RWPE2 (cell line): ENCODE measurements at regions not wholly inside any gene's neighbourhood (a gene's known extent, or its start where the extent isn't known, plus 50 kb on each side); places are given as distances from the start of the nearest gene placed in this dataset.

Experiments
- ATAC-seq: fragments of 200-7000 bp; cut with Tn5 transposase; 3 replicates; pipeline ENCODE4 v1.9.1; 2021; ENCODE audit warnings: low read depth
- DNase-seq: peaks from one replicate; pipeline ENCODE4 v3.0.0-alpha.2; 2020; ENCODE audit warnings: low spot score
- H3K27ac ChIP-seq: fragments of 450-650 bp; 2 replicates; pipeline ENCODE4 v1.5.1; 2017; ENCODE audit warnings: mild to moderate bottlenecking; ENCODE audit not compliant: poor library complexity, severe bottlenecking
- H3K27me3 ChIP-seq: fragments of 250-450 bp; sonication (Bioruptor Pico); 2 replicates; pipeline ENCODE4 v1.5.1; 2021; ENCODE audit warnings: mild to moderate bottlenecking, moderate library complexity; ENCODE audit not compliant: insufficient read depth, poor library complexity, severe bottlenecking
- H3K36me3 ChIP-seq: fragments of 250-450 bp; sonication (Bioruptor Pico); 2 replicates; pipeline ENCODE4 v1.5.1; 2020; ENCODE audit warnings: low read depth, mild to moderate bottlenecking, moderate library complexity
- H3K4me1 ChIP-seq: fragments of 250-450 bp; sonication (Bioruptor Pico); 2 replicates; pipeline ENCODE4 v1.5.1; 2021; ENCODE audit warnings: mild to moderate bottlenecking, moderate library complexity; ENCODE audit not compliant: insufficient read depth, poor library complexity, severe bottlenecking
- H3K4me3 ChIP-seq: fragments of 250-450 bp; sonication (Bioruptor Pico); 2 replicates; pipeline ENCODE4 v1.5.1; 2021; ENCODE audit warnings: mild to moderate bottlenecking, moderate library complexity; ENCODE audit not compliant: severe bottlenecking
- H3K9me3 ChIP-seq: fragments of 250-450 bp; sonication (Bioruptor Pico); 2 replicates; pipeline ENCODE4 v1.5.1; 2021; ENCODE audit warnings: mild to moderate bottlenecking, moderate library complexity; ENCODE audit not compliant: severe bottlenecking
- TF ChIP-seq, protein P1 (sequence below): fragments of 450-650 bp; IDR thresholded peaks from one replicate; pipeline ENCODE4 v1.5.1; 2017; ENCODE audit warnings: mild to moderate bottlenecking, moderate library complexity; ENCODE audit not compliant: poor library complexity, severe bottlenecking

DNA sequence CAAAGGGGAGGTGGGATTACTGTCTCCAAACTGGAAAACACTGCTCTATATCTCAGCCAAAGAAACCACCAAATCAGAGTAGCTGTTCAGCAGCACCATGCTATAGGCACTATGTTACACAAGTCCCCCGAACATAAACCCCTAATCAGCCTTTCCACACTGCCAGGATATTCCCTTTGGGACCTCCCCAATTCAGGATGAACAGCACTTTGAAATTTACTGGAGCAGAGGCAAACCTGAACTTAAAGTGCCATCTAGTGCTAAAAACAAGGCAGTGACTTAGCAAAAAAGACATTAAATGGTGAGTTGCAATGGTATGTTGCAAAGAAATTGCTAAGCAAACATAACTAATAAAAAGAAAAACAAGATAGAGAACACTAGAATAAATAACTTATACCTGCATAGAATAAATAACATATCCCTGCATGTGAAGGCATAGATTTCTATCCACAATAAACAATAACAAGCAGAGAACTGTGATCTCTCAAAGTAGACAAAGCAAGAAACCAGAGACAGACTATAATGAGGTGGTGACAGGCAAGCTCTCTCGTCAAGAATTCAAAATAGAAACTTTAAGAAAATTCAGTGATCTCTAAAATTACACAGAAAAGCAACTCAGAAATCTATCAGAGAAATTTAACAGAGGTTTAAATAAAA, 584.4 kb upstream of the ACO1 start:
- Histone ChIP-seq H3K9me3 (no peaks in the 10 kb centered on the region), H3K4me1 (no peaks in the 10 kb centered on the region), H3K27ac (no peak overlapping the region), H3K27me3 (no peaks in the 10 kb centered on the region), H3K4me3 (no peak overlapping the region), H3K36me3 (no peaks in the 10 kb centered on the region)
- TF ChIP-seq, protein P1, sequence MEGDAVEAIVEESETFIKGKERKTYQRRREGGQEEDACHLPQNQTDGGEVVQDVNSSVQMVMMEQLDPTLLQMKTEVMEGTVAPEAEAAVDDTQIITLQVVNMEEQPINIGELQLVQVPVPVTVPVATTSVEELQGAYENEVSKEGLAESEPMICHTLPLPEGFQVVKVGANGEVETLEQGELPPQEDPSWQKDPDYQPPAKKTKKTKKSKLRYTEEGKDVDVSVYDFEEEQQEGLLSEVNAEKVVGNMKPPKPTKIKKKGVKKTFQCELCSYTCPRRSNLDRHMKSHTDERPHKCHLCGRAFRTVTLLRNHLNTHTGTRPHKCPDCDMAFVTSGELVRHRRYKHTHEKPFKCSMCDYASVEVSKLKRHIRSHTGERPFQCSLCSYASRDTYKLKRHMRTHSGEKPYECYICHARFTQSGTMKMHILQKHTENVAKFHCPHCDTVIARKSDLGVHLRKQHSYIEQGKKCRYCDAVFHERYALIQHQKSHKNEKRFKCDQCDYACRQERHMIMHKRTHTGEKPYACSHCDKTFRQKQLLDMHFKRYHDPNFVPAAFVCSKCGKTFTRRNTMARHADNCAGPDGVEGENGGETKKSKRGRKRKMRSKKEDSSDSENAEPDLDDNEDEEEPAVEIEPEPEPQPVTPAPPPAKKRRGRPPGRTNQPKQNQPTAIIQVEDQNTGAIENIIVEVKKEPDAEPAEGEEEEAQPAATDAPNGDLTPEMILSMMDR, result peak; percentile 81
- peak; percentile 49; the same call in 1 of the 3 replicates for ATAC-seq
- DNase-seq, result no peak

DNA sequence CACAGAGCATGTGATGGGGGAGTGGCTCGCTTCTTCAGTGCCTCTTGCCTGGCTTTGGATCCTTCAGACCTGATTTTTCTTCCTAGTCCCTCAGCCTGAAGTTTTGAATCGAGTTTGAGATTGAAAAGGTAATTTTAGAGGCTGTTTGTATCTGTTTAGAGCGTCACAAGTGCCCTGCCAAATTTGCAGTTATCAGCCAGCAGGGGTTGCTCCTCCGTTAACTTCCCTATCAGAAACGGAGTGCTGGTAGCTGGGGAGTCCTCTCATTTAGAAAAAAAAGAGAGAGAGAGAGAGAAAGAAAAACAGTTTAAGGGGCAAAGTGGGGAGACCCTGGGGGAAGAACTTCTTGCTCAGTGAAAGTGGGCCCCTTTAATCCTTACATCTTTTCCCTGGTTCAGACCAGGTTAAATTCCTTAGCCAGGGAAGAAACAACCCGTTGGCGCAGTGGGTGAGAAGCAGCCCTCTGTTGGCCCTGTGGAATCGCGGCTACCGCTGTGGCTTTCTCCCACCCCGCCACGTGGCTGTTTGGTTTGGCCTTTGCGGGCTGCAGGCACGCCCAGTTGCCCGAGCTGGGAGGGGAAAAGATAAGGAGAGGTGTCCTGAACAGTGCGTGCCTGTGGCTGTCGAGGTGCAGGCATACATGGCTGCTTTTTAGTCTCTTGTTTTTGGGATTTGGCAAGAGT, 576.7 kb upstream of the ACO1 start:
- H3K4me1 ChIP-seq, result no peaks in the 10 kb centered on the region
- no peak for ATAC-seq
- H3K27ac ChIP-seq, result no peak overlapping the region
- no peak for DNase-seq
- H3K27me3 ChIP-seq, result peaks cover 4% of the 10 kb centered on the region
- no peaks in the 10 kb centered on the region for H3K36me3 ChIP-seq
- H3K9me3 ChIP-seq, result no peaks in the 10 kb centered on the region
- no peak overlapping the region for H3K4me3 ChIP-seq
- TF ChIP-seq, protein P1, result peak; percentile 20

DNA sequence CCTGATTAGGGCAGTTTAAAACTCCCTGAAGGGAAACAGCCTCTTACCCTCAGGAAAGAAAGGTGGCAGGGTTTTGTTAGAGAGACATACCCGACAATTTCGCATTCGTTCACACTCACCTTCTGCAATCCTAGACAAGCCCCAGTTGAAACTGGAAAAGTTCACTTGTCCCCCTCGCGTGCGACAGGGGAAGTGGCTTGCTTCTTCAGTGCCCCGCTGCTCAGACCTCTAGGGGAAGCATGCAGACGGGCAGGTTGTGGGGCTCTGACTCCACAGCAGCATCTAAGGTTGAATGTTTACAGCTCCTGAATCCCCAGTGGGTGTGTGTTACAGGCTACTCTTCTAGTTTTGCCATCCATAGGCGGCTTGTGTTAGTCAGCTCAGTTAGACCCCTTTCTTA, 575.7 kb upstream of the ACO1 start:
- Histone ChIP-seq H3K4me1 (no peaks in the 10 kb centered on the region), H3K4me3 (no peak overlapping the region), H3K9me3 (no peaks in the 10 kb centered on the region), H3K27ac (no peak overlapping the region), H3K36me3 (no peaks in the 10 kb centered on the region), H3K27me3 (peaks cover 4% of the 10 kb centered on the region)
- no peak for DNase-seq
- TF ChIP-seq, protein P1, result no peak
- no peak for ATAC-seq

DNA sequence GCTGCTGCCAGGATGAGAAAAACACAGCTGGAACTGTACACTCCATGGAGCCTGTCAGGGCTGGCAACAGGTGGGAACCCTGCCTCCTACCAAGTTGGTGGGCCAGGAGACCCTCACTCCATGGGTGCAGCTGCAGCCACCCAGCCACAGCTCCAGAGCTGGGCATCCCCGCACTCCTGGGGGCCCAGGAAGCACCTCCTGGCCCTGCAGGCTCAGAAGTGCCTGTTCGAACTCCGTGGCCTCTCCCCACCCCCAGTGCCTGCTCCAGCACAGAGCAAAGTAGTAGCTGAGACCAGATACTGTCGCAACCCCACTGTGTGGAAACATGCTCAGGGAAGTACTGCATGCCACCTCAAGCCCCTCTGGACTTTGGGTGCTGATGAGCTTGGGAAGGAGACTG, 564.0 kb upstream of the ACO1 start:
- TF ChIP-seq, protein P1, result no peak
- no peak overlapping the region for H3K4me3 ChIP-seq
- no peaks in the 10 kb centered on the region for H3K36me3 ChIP-seq
- H3K27ac ChIP-seq, result no peak overlapping the region
- H3K9me3 ChIP-seq, result no peaks in the 10 kb centered on the region
- ATAC-seq, result no peak
- no peak for DNase-seq
- no peaks in the 10 kb centered on the region for H3K4me1 ChIP-seq
- no peaks in the 10 kb centered on the region for H3K27me3 ChIP-seq

DNA sequence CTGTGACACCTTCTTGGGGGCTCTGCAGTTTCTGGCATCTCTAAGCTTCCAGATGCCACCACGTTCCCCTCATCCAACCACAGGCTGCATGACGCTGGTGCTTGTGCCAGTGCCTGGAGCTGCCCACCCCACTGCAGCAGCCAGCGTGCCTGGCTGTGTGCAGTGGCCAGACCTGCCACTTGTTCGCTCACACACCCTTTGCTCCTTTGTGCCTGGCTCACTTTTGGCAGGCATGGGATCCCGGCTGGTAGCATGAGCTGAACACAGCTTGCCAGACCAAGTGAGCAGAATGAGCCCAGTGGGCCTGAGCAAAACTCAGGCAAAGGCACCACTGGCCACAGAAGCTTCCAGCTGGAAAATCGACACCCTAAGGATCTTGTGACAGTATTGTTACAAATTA, 562.9 kb upstream of the ACO1 start:
- no peak overlapping the region for H3K4me3 ChIP-seq
- H3K36me3 ChIP-seq, result no peaks in the 10 kb centered on the region
- TF ChIP-seq, protein P1, result no peak
- no peak overlapping the region for H3K27ac ChIP-seq
- no peaks in the 10 kb centered on the region for H3K27me3 ChIP-seq
- ATAC-seq (no peak), DNase-seq (no peak)
- H3K9me3 ChIP-seq, result no peaks in the 10 kb centered on the region
- H3K4me1 ChIP-seq, result no peaks in the 10 kb centered on the region
